VCaP (cell line): ENCODE measurements at regions not wholly inside any gene's neighbourhood (a gene's known extent, or its start where the extent isn't known, plus 50 kb on each side); places are given as distances from the start of the nearest gene placed in this dataset.

ENCODE experiments used
- H3K27ac ChIP-seq: fragments of 450-650 bp; 2 replicates; pipeline ENCODE4 v1.5.1; 2017
- TF ChIP-seq, protein P1 (sequence below): fragments of 450-650 bp; conservative IDR thresholded peaks from 2 replicates; pipeline ENCODE4 v1.5.1; 2017; ENCODE audit warnings: mild to moderate bottlenecking, moderate library complexity

GRCh38 chr18:61736133-61736532, 156.7 kb downstream of the RNF152 start:
- TF ChIP-seq, protein P1, sequence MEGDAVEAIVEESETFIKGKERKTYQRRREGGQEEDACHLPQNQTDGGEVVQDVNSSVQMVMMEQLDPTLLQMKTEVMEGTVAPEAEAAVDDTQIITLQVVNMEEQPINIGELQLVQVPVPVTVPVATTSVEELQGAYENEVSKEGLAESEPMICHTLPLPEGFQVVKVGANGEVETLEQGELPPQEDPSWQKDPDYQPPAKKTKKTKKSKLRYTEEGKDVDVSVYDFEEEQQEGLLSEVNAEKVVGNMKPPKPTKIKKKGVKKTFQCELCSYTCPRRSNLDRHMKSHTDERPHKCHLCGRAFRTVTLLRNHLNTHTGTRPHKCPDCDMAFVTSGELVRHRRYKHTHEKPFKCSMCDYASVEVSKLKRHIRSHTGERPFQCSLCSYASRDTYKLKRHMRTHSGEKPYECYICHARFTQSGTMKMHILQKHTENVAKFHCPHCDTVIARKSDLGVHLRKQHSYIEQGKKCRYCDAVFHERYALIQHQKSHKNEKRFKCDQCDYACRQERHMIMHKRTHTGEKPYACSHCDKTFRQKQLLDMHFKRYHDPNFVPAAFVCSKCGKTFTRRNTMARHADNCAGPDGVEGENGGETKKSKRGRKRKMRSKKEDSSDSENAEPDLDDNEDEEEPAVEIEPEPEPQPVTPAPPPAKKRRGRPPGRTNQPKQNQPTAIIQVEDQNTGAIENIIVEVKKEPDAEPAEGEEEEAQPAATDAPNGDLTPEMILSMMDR: no peak

DNA sequence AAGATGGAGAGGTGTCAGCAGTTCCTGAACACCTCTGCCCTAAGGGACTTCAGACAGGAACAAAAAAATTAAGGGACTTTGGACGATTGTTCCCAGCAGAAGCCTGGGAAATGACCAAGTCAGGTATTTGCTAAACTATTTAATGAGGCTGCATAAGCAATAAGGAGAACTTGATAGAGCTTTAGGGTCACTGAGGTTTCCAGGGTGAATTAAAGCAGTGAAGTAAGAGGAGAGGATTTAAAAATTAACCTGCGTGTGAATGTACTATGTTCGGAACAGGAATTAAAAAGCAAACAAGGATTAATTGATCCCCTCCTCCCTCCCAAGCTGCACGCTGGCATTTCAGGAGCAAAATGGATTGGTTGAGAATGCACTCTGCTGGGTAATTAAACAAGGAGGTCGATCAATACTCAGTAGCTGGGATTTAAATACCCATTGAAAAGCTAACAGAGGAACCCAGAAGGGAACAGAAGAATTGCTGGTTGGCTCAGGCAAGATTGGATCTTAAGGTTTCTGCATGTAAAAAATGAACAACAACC, 157.2 kb downstream of the RNF152 start:
- TF ChIP-seq, protein P1: no peak

More at GRCh38 chr18:61736133-61736532, 156.7 kb downstream of the RNF152 start:
- H3K27ac ChIP-seq: peak overlapping the region; percentile 66

GRCh38 chr18:61734396-61734795, 158.4 kb downstream of the RNF152 start:
- H3K27ac ChIP-seq: peak overlapping the region; percentile 66; the same call in 1 of the 2 replicates
- TF ChIP-seq, protein P1: no peak

More for the DNA sequence above, 157.2 kb downstream of the RNF152 start:
- peak overlapping the region; percentile 66 for H3K27ac ChIP-seq

DNA sequence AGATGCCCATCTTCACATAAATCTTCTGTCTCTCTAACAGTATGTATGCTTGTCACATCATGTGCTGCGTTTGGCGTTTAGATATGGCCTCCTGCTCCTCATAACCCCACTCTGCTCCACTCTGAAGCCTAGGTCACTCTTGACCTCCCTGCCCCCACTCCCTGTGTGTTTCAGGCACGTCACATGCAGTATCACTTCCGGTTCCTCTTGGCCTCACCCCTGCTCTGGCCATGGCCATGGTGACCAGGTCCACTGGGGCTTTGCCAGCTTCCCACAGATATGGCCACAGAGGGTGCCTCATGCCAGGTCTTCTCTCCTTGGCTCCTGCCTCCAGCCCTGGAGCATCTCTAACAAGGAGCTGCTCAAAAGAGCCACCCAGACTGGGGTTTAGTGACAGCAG, 160.0 kb downstream of the RNF152 start:
- TF ChIP-seq, protein P1: no peak
- H3K27ac ChIP-seq: no peak overlapping the region

- H3K27ac ChIP-seq: no peak overlapping the region
- TF ChIP-seq, protein P1: no peak
Measured at GRCh38 chr18:61731693-61732376, 161.0 kb downstream of the RNF152 start.

DNA sequence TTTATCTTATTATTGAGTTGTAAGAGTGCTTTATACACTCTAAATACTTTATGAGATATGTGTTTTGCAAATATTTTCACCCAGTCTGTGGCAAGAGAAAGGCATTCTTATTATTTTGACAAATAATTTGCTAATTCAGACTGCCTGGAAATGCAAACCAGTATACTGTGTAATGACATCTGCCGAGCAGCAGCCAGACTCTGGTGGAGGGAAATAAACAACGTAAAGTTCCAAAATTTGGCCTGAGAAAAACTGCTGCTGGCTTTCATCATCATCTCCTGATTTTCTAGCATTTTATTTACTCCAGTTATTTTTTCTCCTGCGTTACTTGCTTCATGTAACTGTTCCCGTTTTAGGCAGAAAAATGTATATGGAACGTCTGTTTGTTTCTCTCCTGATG, 161.6 kb downstream of the RNF152 start:
- H3K27ac ChIP-seq: no peak overlapping the region
- TF ChIP-seq, protein P1: no peak

GRCh38 chr18:61729322-61729721, 163.5 kb downstream of the RNF152 start:
- no peak overlapping the region for H3K27ac ChIP-seq
- TF ChIP-seq, protein P1: no peak
